ENCODE measurements at regions not wholly inside any gene's neighbourhood (a gene's known extent, or its start where the extent isn't known, plus 50 kb on each side); places are given as distances from the start of the nearest gene placed in this dataset.

DNA sequence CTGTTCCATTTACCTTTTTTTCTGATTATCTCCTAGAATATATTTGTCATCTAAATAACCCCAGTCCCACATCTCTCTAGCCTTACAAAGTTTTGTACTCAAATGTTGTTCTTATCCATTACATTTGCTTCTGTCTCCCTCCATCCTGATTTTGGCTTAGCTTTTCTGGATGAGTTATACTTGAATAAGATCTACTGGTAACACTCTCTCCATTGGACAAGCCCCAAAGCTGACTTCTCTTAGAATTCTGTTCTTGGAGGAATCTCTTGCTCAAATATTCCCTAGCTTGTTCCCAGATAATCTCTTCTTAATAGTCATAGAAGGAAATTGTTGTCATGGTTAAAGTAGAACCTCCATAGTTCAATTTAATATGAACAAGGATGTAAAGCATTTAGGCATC, 115.5 kb upstream of the HS3ST1 start:
- DNase-seq (ENCODE audit: low spot score in 2 of 2), result no peak

GRCh38 chr4:11543706-11544105, 115.0 kb upstream of the HS3ST1 start:
- DNase-seq (ENCODE audit: low spot score in 2 of 2), result no peak
- TF ChIP-seq, protein P1, sequence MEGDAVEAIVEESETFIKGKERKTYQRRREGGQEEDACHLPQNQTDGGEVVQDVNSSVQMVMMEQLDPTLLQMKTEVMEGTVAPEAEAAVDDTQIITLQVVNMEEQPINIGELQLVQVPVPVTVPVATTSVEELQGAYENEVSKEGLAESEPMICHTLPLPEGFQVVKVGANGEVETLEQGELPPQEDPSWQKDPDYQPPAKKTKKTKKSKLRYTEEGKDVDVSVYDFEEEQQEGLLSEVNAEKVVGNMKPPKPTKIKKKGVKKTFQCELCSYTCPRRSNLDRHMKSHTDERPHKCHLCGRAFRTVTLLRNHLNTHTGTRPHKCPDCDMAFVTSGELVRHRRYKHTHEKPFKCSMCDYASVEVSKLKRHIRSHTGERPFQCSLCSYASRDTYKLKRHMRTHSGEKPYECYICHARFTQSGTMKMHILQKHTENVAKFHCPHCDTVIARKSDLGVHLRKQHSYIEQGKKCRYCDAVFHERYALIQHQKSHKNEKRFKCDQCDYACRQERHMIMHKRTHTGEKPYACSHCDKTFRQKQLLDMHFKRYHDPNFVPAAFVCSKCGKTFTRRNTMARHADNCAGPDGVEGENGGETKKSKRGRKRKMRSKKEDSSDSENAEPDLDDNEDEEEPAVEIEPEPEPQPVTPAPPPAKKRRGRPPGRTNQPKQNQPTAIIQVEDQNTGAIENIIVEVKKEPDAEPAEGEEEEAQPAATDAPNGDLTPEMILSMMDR (IDR thresholded peaks at IDR 0.05), result no peak
- no peak for TF ChIP-seq POLR2A (IDR thresholded peaks at IDR 0.05)
- H3K36me3 ChIP-seq, result no peaks in the 10 kb centered on the region
- no peak overlapping the region for H3K27ac ChIP-seq
- 37% methylated on average over 2 of the region's 2 CpGs for WGBS
- peaks cover 4% of the 10 kb centered on the region for H3K4me1 ChIP-seq
- no peaks in the 10 kb centered on the region for H3K27me3 ChIP-seq
- H3K9me3 ChIP-seq, result no peaks in the 10 kb centered on the region
- no peak overlapping the region for H3K4me3 ChIP-seq

More for the DNA sequence above, 115.5 kb upstream of the HS3ST1 start:
- peaks cover 8% of the 10 kb centered on the region for H3K4me1 ChIP-seq
- no peaks in the 10 kb centered on the region for H3K27me3 ChIP-seq
- no peak overlapping the region for H3K27ac ChIP-seq
- no peak overlapping the region for H3K4me3 ChIP-seq
- no peaks in the 10 kb centered on the region for H3K9me3 ChIP-seq
- no peak for TF ChIP-seq POLR2AphosphoS5 (IDR thresholded peaks at IDR 0.05)
- TF ChIP-seq POLR2A (IDR thresholded peaks at IDR 0.05), result no peak
- TF ChIP-seq EP300 (IDR thresholded peaks at IDR 0.05), result no peak
- TF ChIP-seq, protein P1 (IDR thresholded peaks at IDR 0.05), result no peak
- no peaks in the 10 kb centered on the region for H3K36me3 ChIP-seq

DNA sequence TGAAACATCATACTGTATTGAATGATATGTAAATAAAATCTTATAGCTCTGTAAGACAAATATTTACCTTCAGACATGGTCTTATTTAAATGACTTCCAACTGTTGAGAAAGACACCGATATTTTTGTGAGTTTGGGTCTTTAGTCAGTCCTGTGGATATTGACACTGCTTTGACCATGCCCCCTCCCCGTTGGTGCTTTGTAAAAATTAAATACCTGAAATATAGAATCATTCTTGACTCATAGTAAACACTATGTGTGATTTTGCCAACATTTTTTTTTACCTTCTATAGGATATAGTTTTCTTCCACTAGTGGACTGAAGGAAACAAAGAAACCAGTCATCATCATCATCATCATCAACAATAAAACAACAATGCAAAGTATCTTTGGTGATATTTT, 114.3 kb upstream of the HS3ST1 start:
- 80% methylated on average over 2 of the region's 2 CpGs for WGBS
- H3K36me3 ChIP-seq, result no peaks in the 10 kb centered on the region
- H3K4me1 ChIP-seq, result peaks cover 3% of the 10 kb centered on the region
- no peak overlapping the region for H3K4me3 ChIP-seq
- no peaks in the 10 kb centered on the region for H3K27me3 ChIP-seq
- DNase-seq (ENCODE audit: low spot score in 2 of 2), result no peak
- no peaks in the 10 kb centered on the region for H3K9me3 ChIP-seq
- H3K27ac ChIP-seq, result no peak overlapping the region
- no peak for TF ChIP-seq EP300 (IDR thresholded peaks at IDR 0.05)
- TF ChIP-seq POLR2AphosphoS5 (IDR thresholded peaks at IDR 0.05), result no peak
- no peak for TF ChIP-seq POLR2A (IDR thresholded peaks at IDR 0.05)
- TF ChIP-seq, protein P1 (IDR thresholded peaks at IDR 0.05), result no peak

- TF ChIP-seq, protein P1 (IDR thresholded peaks at IDR 0.05), result no peak
- no peak for TF ChIP-seq EP300 (IDR thresholded peaks at IDR 0.05)
- no peak for TF ChIP-seq POLR2AphosphoS5 (IDR thresholded peaks at IDR 0.05)
- no peak for TF ChIP-seq POLR2A (IDR thresholded peaks at IDR 0.05)
- Histone ChIP-seq H3K4me3 (no peak overlapping the region), H3K4me1 (no peaks in the 10 kb centered on the region), H3K27me3 (no peaks in the 10 kb centered on the region), H3K27ac (no peak overlapping the region), H3K36me3 (no peaks in the 10 kb centered on the region), H3K9me3 (no peaks in the 10 kb centered on the region)
- 65% methylated on average over 4 of the region's 4 CpGs for WGBS
- DNase-seq (ENCODE audit: low spot score in 2 of 2), result no peak
Measured at GRCh38 chr4:11537846-11538245, 109.2 kb upstream of the HS3ST1 start.

GRCh38 chr4:11535333-11535732, 106.6 kb upstream of the HS3ST1 start:
- 71% methylated on average over 5 of the region's 5 CpGs for WGBS

More at GRCh38 chr4:11535333-11535732, 106.6 kb upstream of the HS3ST1 start:
- TF ChIP-seq, protein P1 (IDR thresholded peaks at IDR 0.05), result no peak
- TF ChIP-seq EP300 (IDR thresholded peaks at IDR 0.05), result no peak
- no peak for TF ChIP-seq POLR2AphosphoS5 (IDR thresholded peaks at IDR 0.05)
- no peak for TF ChIP-seq POLR2A (IDR thresholded peaks at IDR 0.05)
- Histone ChIP-seq H3K27ac (no peak overlapping the region), H3K27me3 (no peaks in the 10 kb centered on the region), H3K36me3 (no peaks in the 10 kb centered on the region), H3K9me3 (peaks cover 3% of the 10 kb centered on the region), H3K4me3 (no peak overlapping the region), H3K4me1 (no peaks in the 10 kb centered on the region)
- DNase-seq (ENCODE audit: low spot score in 2 of 2), result no peak
